ENCODE measurements at regions not wholly inside any gene's neighbourhood (a gene's known extent, or its start where the extent isn't known, plus 50 kb on each side); places are given as distances from the start of the nearest gene placed in this dataset.

- H3K79me2 ChIP-seq (ENCODE audit: insufficient read depth, low read length): no peaks in the 10 kb centered on the region
- H3K4me1 ChIP-seq (ENCODE audit: insufficient read depth, low read length): no peaks in the 10 kb centered on the region
- no peaks in the 10 kb centered on the region for H4K20me1 ChIP-seq (ENCODE audit: insufficient read depth, low read length)
- no peak overlapping the region for H3K4me3 ChIP-seq (ENCODE audit: insufficient read depth, low read length)
- no peaks in the 10 kb centered on the region for H3K9me3 ChIP-seq (ENCODE audit: low read depth, low read length)
- no peak overlapping the region for H3K27ac ChIP-seq (ENCODE audit: low read depth, low read length)
- no peak overlapping the region for H2AFZ ChIP-seq (ENCODE audit: low read length)
- H3K36me3 ChIP-seq (ENCODE audit: insufficient read depth, low read length): no peaks in the 10 kb centered on the region
- no peak for TF ChIP-seq CTCF (IDR thresholded peaks at IDR 0.05; ENCODE audit: extremely low read depth, low read depth, low read length)
- H3K4me2 ChIP-seq (ENCODE audit: insufficient read depth, low read length): no peak overlapping the region
- H3K27me3 ChIP-seq (ENCODE audit: insufficient read depth, low read length): no peaks in the 10 kb centered on the region
- peak; percentile 68 for DNase-seq (ENCODE audit: insufficient read length, low spot score, missing footprints)
Measured at GRCh38 chr14:104510794-104511611, 68.6 kb upstream of the C14orf180 start.

GRCh38 chr14:104512061-104512460 lies 67.5 kb upstream of the C14orf180 start:
- peak; percentile 65 for DNase-seq (ENCODE audit: insufficient read length, low spot score, missing footprints)

GRCh38 chr14:104512771-104513640 lies 66.6 kb upstream of the C14orf180 start:
- Histone ChIP-seq H2AFZ (ENCODE audit: low read length) (no peak overlapping the region), H3K27me3 (ENCODE audit: insufficient read depth, low read length) (no peaks in the 10 kb centered on the region), H3K4me1 (ENCODE audit: insufficient read depth, low read length) (no peaks in the 10 kb centered on the region), H4K20me1 (ENCODE audit: insufficient read depth, low read length) (no peaks in the 10 kb centered on the region), H3K4me3 (ENCODE audit: insufficient read depth, low read length) (no peak overlapping the region), H3K9me3 (ENCODE audit: low read depth, low read length) (no peaks in the 10 kb centered on the region), H3K79me2 (ENCODE audit: insufficient read depth, low read length) (no peaks in the 10 kb centered on the region), H3K4me2 (ENCODE audit: insufficient read depth, low read length) (no peak overlapping the region), H3K36me3 (ENCODE audit: insufficient read depth, low read length) (no peaks in the 10 kb centered on the region), H3K27ac (ENCODE audit: low read depth, low read length) (no peak overlapping the region)
- peak; percentile 43 for DNase-seq (ENCODE audit: insufficient read length, low spot score, missing footprints)
- TF ChIP-seq CTCF (IDR thresholded peaks at IDR 0.05; ENCODE audit: extremely low read depth, low read depth, low read length): no peak

More at GRCh38 chr14:104512061-104512460, 67.5 kb upstream of the C14orf180 start:
- Histone ChIP-seq H2AFZ (ENCODE audit: low read length) (no peak overlapping the region), H3K9me3 (ENCODE audit: low read depth, low read length) (no peaks in the 10 kb centered on the region), H3K79me2 (ENCODE audit: insufficient read depth, low read length) (no peaks in the 10 kb centered on the region), H3K4me2 (ENCODE audit: insufficient read depth, low read length) (no peak overlapping the region), H3K4me3 (ENCODE audit: insufficient read depth, low read length) (no peak overlapping the region), H4K20me1 (ENCODE audit: insufficient read depth, low read length) (no peaks in the 10 kb centered on the region), H3K4me1 (ENCODE audit: insufficient read depth, low read length) (no peaks in the 10 kb centered on the region), H3K27ac (ENCODE audit: low read depth, low read length) (no peak overlapping the region), H3K27me3 (ENCODE audit: insufficient read depth, low read length) (no peaks in the 10 kb centered on the region), H3K36me3 (ENCODE audit: insufficient read depth, low read length) (no peaks in the 10 kb centered on the region)
- TF ChIP-seq CTCF (IDR thresholded peaks at IDR 0.05; ENCODE audit: extremely low read depth, low read depth, low read length): no peak

- no peaks in the 10 kb centered on the region for H4K20me1 ChIP-seq (ENCODE audit: insufficient read depth, low read length)
- H3K27ac ChIP-seq (ENCODE audit: low read depth, low read length): no peak overlapping the region
- no peaks in the 10 kb centered on the region for H3K36me3 ChIP-seq (ENCODE audit: insufficient read depth, low read length)
- no peak overlapping the region for H3K4me3 ChIP-seq (ENCODE audit: insufficient read depth, low read length)
- H3K4me1 ChIP-seq (ENCODE audit: insufficient read depth, low read length): no peaks in the 10 kb centered on the region
- no peaks in the 10 kb centered on the region for H3K9me3 ChIP-seq (ENCODE audit: low read depth, low read length)
- no peaks in the 10 kb centered on the region for H3K27me3 ChIP-seq (ENCODE audit: insufficient read depth, low read length)
- no peak for TF ChIP-seq CTCF (IDR thresholded peaks at IDR 0.05; ENCODE audit: extremely low read depth, low read depth, low read length)
- H2AFZ ChIP-seq (ENCODE audit: low read length): no peak overlapping the region
- peak; percentile 82 for DNase-seq (ENCODE audit: insufficient read length, low spot score, missing footprints)
- H3K4me2 ChIP-seq (ENCODE audit: insufficient read depth, low read length): no peak overlapping the region
- H3K79me2 ChIP-seq (ENCODE audit: insufficient read depth, low read length): no peaks in the 10 kb centered on the region
Measured at GRCh38 chr14:104513641-104514046, 65.9 kb upstream of the C14orf180 start.
